Kidney (tissue), 13 donors: ENCODE measurements at regions not wholly inside any gene's neighbourhood (a gene's known extent, or its start where the extent isn't known, plus 50 kb on each side); places are given as distances from the start of the nearest gene placed in this dataset.

Source experiments
- DNase-seq, 5 donors: peaks; one replicate each; pipeline ENCODE4 v3.0.0-alpha.2; 2013 to 2020
- FAIRE-seq: peaks from 2 replicates; lab custom pipeline; 2012; peaks lifted over from hg19 to GRCh38; lab: Jason Lieb, UNC
- H3K27ac ChIP-seq, 2 donors: one replicate each; pipeline ENCODE4 v1.7.0; 2013; ENCODE audit warnings: low read depth in 2 of 2, low read length in 2 of 2, inconsistent platforms in 1 of 2
- H3K27me3 ChIP-seq: one replicate; pipeline ENCODE4 v1.7.1; 2013; ENCODE audit warnings: low read length, inconsistent platforms; ENCODE audit not compliant: control insufficient read depth, insufficient read depth
- H3K36me3 ChIP-seq, 3 donors: one replicate each; pipeline versions ENCODE4 v1.7.0 to v1.7.1; 2013; ENCODE audit warnings: low read length in 3 of 3, control low read depth in 1 of 3, inconsistent platforms in 1 of 3; ENCODE audit not compliant: insufficient read depth in 3 of 3, control insufficient read depth in 2 of 3
- H3K4me1 ChIP-seq, 3 donors: one replicate each; pipeline versions ENCODE4 v1.7.0 to v1.7.1; 2013; ENCODE audit warnings: low read length in 3 of 3, inconsistent platforms in 1 of 3, low read depth in 1 of 3; ENCODE audit not compliant: control insufficient read depth in 2 of 3, insufficient read depth in 2 of 3
- H3K4me3 ChIP-seq, 3 donors: one replicate each; pipeline versions ENCODE4 v1.7.0 to v1.8.1; 2013; ENCODE audit warnings: low read length in 3 of 3, control low read depth in 1 of 3, inconsistent platforms in 1 of 3
- H3K9ac ChIP-seq, 3 donors: one replicate each; pipeline versions ENCODE4 v1.7.0 to v1.7.1; 2013; ENCODE audit warnings: low read length in 3 of 3, control low read depth in 1 of 3, inconsistent platforms in 1 of 3
- H3K9me3 ChIP-seq, 3 donors: one replicate each; pipeline versions ENCODE4 v1.7.0 to v1.7.1; 2013; ENCODE audit warnings: low read length in 3 of 3, control low read depth in 1 of 3, inconsistent platforms in 1 of 3; ENCODE audit not compliant: control insufficient read depth in 2 of 3, insufficient read depth in 1 of 3
- CTCF ChIP-seq: IDR thresholded peaks from 3 replicates; pipeline ENCODE4 v1.5.1; 2012; ENCODE audit warnings: mild to moderate bottlenecking, moderate library complexity, borderline replicate concordance; ENCODE audit not compliant: insufficient read depth; ENCODE audit errors: extremely low read depth
- intact Hi-C: fragments of 100-400 bp; cut with DNase I; formaldehyde crosslinking; loops from one replicate; pipeline ENCODE4 v1.11.1; 2022
- donor health status: control.
- donor health status: control.
- donor health status: control.
- donor health status: control.
- donor health status: control.
- donor health status: DM: yes; HTN: yes; CAD: no.
- donor health status: Normal renal cell carcinoma (clear cell type).

- DNase-seq (no peak), FAIRE-seq (no peak)
- no peak for TF ChIP-seq CTCF
- intact Hi-C loops, result no loop called here
- Histone ChIP-seq H3K27me3 (no peaks in the 10 kb centered on the region), H3K36me3 (no peaks in the 10 kb centered on the region), H3K9me3 (no peaks in the 10 kb centered on the region), H3K27ac (no peak overlapping the region), H3K9ac (no peak overlapping the region), H3K4me3 (no peak overlapping the region), H3K4me1 (no peaks in the 10 kb centered on the region)
Observed at GRCh38 chr4:132383571-132384199, 765.4 kb upstream of the PCDH10 start.

GRCh38 chr4:132384709-132385108, 764.4 kb upstream of the PCDH10 start:
- no peak for TF ChIP-seq CTCF
- H3K27me3 ChIP-seq, result no peaks in the 10 kb centered on the region
- no peak overlapping the region for H3K9ac ChIP-seq
- no peaks in the 10 kb centered on the region for H3K9me3 ChIP-seq
- intact Hi-C loops, result no loop called here
- no peak overlapping the region for H3K27ac ChIP-seq
- DNase-seq (no peak), FAIRE-seq (no peak)
- no peaks in the 10 kb centered on the region for H3K4me1 ChIP-seq
- no peaks in the 10 kb centered on the region for H3K36me3 ChIP-seq
- no peak overlapping the region for H3K4me3 ChIP-seq

DNA sequence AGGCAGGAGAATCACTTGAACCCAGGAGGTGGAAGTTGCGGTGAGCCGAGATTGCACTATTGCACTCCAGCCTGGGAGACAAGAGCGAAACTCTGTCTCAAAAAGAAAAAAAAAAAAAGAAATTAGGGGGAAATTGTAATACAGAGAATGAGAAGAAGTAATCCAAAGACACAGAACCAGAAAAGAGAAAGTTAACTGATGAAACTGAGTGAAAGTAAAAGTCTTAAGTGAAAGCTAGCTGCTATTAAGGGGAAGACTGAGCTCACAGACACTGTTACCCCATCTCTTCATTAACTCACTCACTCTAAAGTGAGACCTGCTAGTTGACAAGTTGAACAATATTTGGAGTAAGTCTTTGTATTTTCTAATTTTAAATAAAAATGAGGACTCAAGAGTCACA, 763.0 kb upstream of the PCDH10 start:
- Histone ChIP-seq H3K36me3 (no peaks in the 10 kb centered on the region), H3K4me3 (no peak overlapping the region), H3K9me3 (no peaks in the 10 kb centered on the region), H3K27me3 (no peaks in the 10 kb centered on the region), H3K9ac (no peak overlapping the region), H3K27ac (no peak overlapping the region), H3K4me1 (no peaks in the 10 kb centered on the region)
- no peak for TF ChIP-seq CTCF
- DNase-seq, result no peak
- no peak for FAIRE-seq
- intact Hi-C loops, result no loop called here

- intact Hi-C loops, result no loop called here
- H3K36me3 ChIP-seq, result no peaks in the 10 kb centered on the region
- no peak for TF ChIP-seq CTCF
Observed at GRCh38 chr4:132387060-132387459, 762.0 kb upstream of the PCDH10 start.

More at GRCh38 chr4:132387060-132387459, 762.0 kb upstream of the PCDH10 start:
- Histone ChIP-seq H3K9me3 (no peaks in the 10 kb centered on the region), H3K4me1 (no peaks in the 10 kb centered on the region), H3K27ac (no peak overlapping the region), H3K4me3 (no peak overlapping the region), H3K27me3 (no peaks in the 10 kb centered on the region), H3K9ac (no peak overlapping the region)
- FAIRE-seq (no peak), DNase-seq (no peak)
